CD4-positive, CD25-positive, alpha-beta regulatory T cell (primary cell): ENCODE measurements at regions not wholly inside any gene's neighbourhood (a gene's known extent, or its start where the extent isn't known, plus 50 kb on each side); places are given as distances from the start of the nearest gene placed in this dataset.
A peak's percentile ranks its signal among the peaks of the same experiment; 100 is the strongest.

ENCODE experiments used
- ATAC-seq, 2 donors: fragments of 150-1000 bp; cut with Tn5 transposase; one replicate each; pipeline ENCODE4 v1.10.0; 2021; ENCODE audit warnings: low read depth in 2 of 2, moderate number of reproducible peaks in 2 of 2, moderate library complexity in 1 of 2
- DNase-seq, 3 donors: peaks; one replicate each; pipeline versions ENCODE4 v3.0.0 to v3.0.0-alpha.2; 2012 to 2022; ENCODE audit warnings: mixed read lengths in 1 of 3
- H3K27ac ChIP-seq: one replicate; pipeline ENCODE4 v1.7.0; 2013; ENCODE audit warnings: mild to moderate bottlenecking, low read length; ENCODE audit not compliant: insufficient read depth, poor library complexity, severe bottlenecking
- H3K27me3 ChIP-seq: one replicate; pipeline ENCODE4 v1.7.0; 2013; ENCODE audit warnings: low read length; ENCODE audit not compliant: control insufficient read depth, insufficient read depth
- H3K36me3 ChIP-seq: one replicate; pipeline ENCODE4 v1.7.0; 2013; ENCODE audit warnings: mild to moderate bottlenecking, low read length, moderate library complexity; ENCODE audit not compliant: control insufficient read depth, insufficient read depth
- H3K4me1 ChIP-seq: 2 replicates; pipeline ENCODE4 v1.7.0; 2013; ENCODE audit warnings: mild to moderate bottlenecking, low read length; ENCODE audit not compliant: insufficient read depth, control insufficient read depth, poor library complexity, severe bottlenecking
- H3K4me3 ChIP-seq: one replicate; pipeline ENCODE4 v1.7.0; 2013; ENCODE audit warnings: low read depth, mild to moderate bottlenecking, low read length, moderate library complexity
- H3K9me3 ChIP-seq, 2 experiments: 1 replicate in 1 of 2; 2 replicates in 1 of 2; pipeline ENCODE4 v1.7.0; 2013; ENCODE audit warnings: low read length in 2 of 2, mild to moderate bottlenecking in 1 of 2, moderate library complexity in 1 of 2; ENCODE audit not compliant: control insufficient read depth in 2 of 2
- H3K27ac Mint-ChIP-seq, 3 donors: one replicate each; pipeline ENCODE4 v1.8.0; 2020 to 2022; ENCODE audit warnings: mild to moderate bottlenecking in 3 of 3, mixed read lengths in 3 of 3, moderate library complexity in 2 of 3
- H3K27me3 Mint-ChIP-seq: one replicate; pipeline ENCODE4 v1.8.0; 2022; ENCODE audit warnings: mild to moderate bottlenecking, mixed read lengths
- H3K36me3 Mint-ChIP-seq: one replicate; pipeline ENCODE4 v1.8.0; 2020; ENCODE audit warnings: mixed read lengths
- H3K4me1 Mint-ChIP-seq, 4 donors: one replicate each; pipeline ENCODE4 v1.8.0; 2020 to 2022; ENCODE audit warnings: mixed read lengths in 4 of 4, mild to moderate bottlenecking in 1 of 4
- H3K4me3 Mint-ChIP-seq, 4 donors: one replicate each; pipeline ENCODE4 v1.8.0; 2020 to 2022; ENCODE audit warnings: mild to moderate bottlenecking in 4 of 4, mixed read lengths in 4 of 4, moderate library complexity in 3 of 4
- H3K9me3 Mint-ChIP-seq, 7 donors: one replicate each; pipeline ENCODE4 v1.8.0; 2020 to 2022; ENCODE audit warnings: mixed read lengths in 7 of 7, mild to moderate bottlenecking in 3 of 7, moderate library complexity in 2 of 7

DNA sequence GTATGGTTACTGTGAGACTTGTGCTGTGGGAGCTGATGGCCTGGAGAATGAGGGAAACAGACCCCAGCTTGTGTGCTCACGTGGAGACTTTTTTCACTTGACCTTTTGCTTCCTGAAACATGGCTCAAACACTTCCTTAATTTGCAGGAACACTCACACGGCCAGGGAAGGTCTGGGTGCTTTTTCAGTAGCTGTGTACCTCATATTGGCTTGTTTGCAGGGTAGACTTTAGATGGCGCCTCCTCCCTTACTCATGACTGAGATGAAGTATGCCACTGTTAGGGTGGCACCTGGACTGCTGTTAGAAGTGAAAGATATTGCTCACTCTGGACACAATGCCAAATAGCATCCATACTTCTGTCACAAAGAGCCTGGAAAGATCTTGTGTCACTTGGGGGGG is 75.7 kb upstream of the WDR1 start:
- H3K27me3 ChIP-seq, result no peaks in the 10 kb centered on the region
- Mint-ChIP-seq H3K27me3 (no peaks in the 10 kb centered on the region), H3K9me3 (peaks cover 0 to 3% (median 0%) of the 10 kb centered on the region in 7 donors), H3K36me3 (no peaks in the 10 kb centered on the region), H3K4me3 (no peak overlapping the region), H3K4me1 (no peaks in the 10 kb centered on the region), H3K27ac (no peak overlapping the region)
- H3K9me3 ChIP-seq, result no peaks in the 10 kb centered on the region
- no peaks in the 10 kb centered on the region for H3K36me3 ChIP-seq
- H3K27ac ChIP-seq, result no peak overlapping the region
- H3K4me3 ChIP-seq, result no peak overlapping the region
- H3K4me1 ChIP-seq, result no peaks in the 10 kb centered on the region
- ATAC-seq (no peak), DNase-seq (no peak)

DNA sequence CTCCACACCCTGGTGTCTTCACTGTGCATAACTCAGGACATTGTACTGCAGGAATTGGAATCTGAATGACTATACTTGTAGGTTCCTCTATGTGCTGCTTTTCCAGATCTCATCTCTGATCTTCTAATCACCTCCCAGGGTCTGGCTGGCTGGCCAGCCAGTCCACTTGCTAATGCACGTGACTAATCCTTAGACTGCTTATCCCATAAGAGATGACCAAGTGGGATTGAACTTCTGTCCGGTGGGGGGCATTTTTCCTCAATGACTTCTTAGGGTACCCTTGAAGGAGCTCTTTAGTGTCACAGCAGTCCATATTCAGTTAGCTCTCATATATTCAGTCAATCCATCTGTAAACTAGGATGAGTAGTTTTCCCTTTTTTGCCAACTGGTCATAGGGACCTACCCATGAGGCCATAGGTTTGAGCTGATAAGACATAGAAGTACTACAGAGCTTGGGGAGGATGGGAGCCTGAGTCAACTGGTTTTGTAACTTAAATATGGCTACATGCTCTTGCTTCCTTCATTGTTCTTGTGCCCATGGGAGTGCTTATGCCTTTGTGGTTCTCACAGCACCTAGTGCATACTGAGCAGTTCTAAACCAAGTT is 71.9 kb upstream of the WDR1 start:
- Mint-ChIP-seq H3K27me3 (no peaks in the 10 kb centered on the region), H3K27ac (no peak overlapping the region)
- no peaks in the 10 kb centered on the region for H3K27me3 ChIP-seq

DNA sequence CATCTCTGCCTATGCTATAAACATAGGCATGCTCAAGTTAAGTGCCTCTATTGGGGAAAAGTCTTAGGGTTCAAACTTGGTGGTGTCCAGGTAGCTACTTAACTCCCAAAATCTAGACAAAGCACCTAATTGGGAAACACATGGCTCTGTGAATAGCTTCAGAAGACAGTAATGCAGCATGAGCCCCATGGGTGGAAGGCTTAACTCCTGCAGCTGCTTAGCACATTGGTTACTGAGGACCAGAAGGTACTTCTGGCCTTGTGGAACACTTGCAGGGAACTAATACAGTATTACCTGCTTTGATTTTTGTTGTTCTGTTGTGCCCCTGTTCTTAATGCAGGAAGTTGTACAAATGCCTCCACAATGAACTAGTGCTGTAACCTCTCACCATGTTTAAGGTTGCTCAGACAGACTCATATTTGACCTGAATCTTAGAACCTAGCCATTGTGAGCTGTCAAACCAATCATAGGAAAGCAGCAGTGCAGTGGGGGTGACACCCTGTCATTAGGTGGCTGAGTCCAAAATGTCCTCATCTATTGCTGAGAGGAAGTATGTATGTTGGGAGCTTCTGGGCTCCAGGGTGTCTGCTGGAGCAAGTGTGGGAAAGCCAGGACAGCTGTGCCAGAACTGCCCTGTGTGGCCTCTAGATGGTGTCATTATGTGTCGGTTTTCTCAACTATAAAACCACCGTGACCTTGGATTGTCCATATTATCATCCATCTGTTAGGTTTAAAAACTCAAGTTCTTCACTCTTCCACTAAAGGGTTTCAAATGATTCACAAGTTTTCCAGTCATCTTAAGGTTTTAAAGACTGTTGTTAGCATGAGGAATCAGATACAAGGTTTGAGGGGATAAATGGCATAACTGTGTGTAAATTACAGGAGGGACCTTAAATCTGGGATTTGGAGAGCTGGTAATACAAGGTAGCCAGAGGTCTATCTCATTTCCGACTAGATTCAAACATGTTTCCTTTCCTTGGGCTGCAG is 69.9 kb upstream of the WDR1 start:
- peaks cover 5 to 19% (median 7%) of the 10 kb centered on the region in 4 donors for H3K4me1 Mint-ChIP-seq
- H3K27me3 Mint-ChIP-seq, result no peaks in the 10 kb centered on the region
- peaks cover 0 to 2% (median 0%) of the 10 kb centered on the region in 7 donors for H3K9me3 Mint-ChIP-seq
- H3K36me3 Mint-ChIP-seq, result no peaks in the 10 kb centered on the region
- H3K4me1 ChIP-seq, result peaks cover 6% of the 10 kb centered on the region
- ATAC-seq (no peak), DNase-seq (no peak)
- H3K27me3 ChIP-seq, result no peaks in the 10 kb centered on the region
- H3K9me3 ChIP-seq, result no peaks in the 10 kb centered on the region
- H3K4me3 Mint-ChIP-seq, result no peak overlapping the region
- H3K36me3 ChIP-seq, result no peaks in the 10 kb centered on the region
- H3K4me3 ChIP-seq, result no peak overlapping the region
- H3K27ac ChIP-seq, result no peak overlapping the region
- H3K27ac Mint-ChIP-seq, result no peak overlapping the region

More for the DNA sequence above, 71.9 kb upstream of the WDR1 start:
- DNase-seq (no peak), ATAC-seq (no peak)
- Histone ChIP-seq H3K9me3 (no peaks in the 10 kb centered on the region), H3K4me1 (no peaks in the 10 kb centered on the region), H3K36me3 (no peaks in the 10 kb centered on the region), H3K27ac (no peak overlapping the region), H3K4me3 (no peak overlapping the region)
- no peaks in the 10 kb centered on the region for H3K9me3 Mint-ChIP-seq
- no peak overlapping the region for H3K4me3 Mint-ChIP-seq
- H3K4me1 Mint-ChIP-seq, result peaks cover 2 to 5% (median 4%) of the 10 kb centered on the region in 4 donors
- H3K36me3 Mint-ChIP-seq, result no peaks in the 10 kb centered on the region

DNA sequence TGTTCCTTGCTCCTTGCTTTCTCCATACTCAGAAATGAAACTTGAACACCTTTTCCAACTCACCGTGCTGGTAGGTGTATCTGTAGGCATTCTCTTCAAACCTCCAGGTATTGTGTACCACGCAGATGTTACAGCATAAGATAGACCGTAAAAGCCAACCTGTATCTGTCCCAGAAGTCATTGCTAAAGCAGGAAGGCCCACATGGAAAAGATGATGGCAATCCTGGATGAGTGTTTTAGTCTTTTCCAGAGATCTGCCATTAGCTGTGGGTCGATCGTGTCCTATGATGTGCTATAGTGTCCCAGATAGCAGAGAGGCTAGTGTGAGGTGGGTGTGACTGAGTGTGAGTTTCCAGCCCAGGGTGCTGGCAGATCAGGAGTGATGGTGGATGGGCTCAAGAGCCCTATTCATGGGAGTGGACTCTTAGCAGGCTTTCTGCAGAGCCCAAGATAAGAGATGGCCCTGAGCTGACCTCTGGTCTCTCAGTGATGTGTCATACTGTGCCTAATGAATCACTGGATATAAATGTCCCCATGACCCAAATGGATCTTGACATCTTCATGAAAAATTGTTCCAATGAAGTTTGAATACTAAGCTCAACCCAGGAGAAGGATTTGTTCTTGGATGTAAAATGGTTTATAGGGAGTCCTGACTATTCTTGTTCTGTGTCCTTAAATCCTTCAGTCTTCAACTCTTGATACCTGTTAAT is 69.1 kb upstream of the WDR1 start:
- Histone ChIP-seq H3K4me3 (no peak overlapping the region), H3K27ac (no peak overlapping the region), H3K9me3 (no peaks in the 10 kb centered on the region), H3K27me3 (no peaks in the 10 kb centered on the region), H3K4me1 (peaks cover 12% of the 10 kb centered on the region), H3K36me3 (no peaks in the 10 kb centered on the region)
- peaks cover 0 to 2% (median 0%) of the 10 kb centered on the region in 7 donors for H3K9me3 Mint-ChIP-seq
- DNase-seq (no peak), ATAC-seq (no peak)
- no peaks in the 10 kb centered on the region for H3K27me3 Mint-ChIP-seq
- H3K4me3 Mint-ChIP-seq, result no peak overlapping the region
- H3K36me3 Mint-ChIP-seq, result no peaks in the 10 kb centered on the region
- no peak overlapping the region for H3K27ac Mint-ChIP-seq
- H3K4me1 Mint-ChIP-seq, result peaks cover 12 to 26% (median 13%) of the 10 kb centered on the region in 4 donors

DNA sequence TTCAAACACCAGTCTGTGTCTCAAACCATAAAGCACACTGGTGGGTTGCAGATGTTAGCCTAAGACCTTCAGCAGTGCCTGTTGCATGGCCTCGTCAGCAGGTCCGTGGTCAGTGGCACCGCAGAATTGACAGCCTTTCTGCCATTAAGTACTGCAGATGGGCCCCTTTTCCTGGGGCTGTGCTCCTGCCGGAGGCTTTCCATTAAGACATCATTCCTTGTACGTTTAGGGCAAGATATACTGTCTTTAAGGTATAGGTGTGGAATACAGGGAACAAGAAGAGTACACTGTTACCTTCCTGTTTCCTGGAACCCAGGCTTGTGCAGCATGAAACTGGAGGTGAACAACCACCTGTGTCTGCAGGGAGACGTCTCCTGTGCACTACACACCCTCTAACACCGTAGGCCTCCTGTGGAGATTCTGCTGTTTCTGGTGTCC is 67.9 kb upstream of the WDR1 start:
- Mint-ChIP-seq H3K36me3 (no peaks in the 10 kb centered on the region), H3K9me3 (peaks cover 0 to 2% (median 0%) of the 10 kb centered on the region in 7 donors), H3K4me1 (peaks cover 12 to 28% (median 13%) of the 10 kb centered on the region in 4 donors), H3K27me3 (no peaks in the 10 kb centered on the region), H3K4me3 (no peak overlapping the region), H3K27ac (no peak overlapping the region)
- Histone ChIP-seq H3K4me3 (no peak overlapping the region), H3K4me1 (peaks cover 12% of the 10 kb centered on the region), H3K27ac (no peak overlapping the region), H3K36me3 (no peaks in the 10 kb centered on the region), H3K27me3 (no peaks in the 10 kb centered on the region), H3K9me3 (no peaks in the 10 kb centered on the region)
- no peak for DNase-seq
- no peak for ATAC-seq

DNA sequence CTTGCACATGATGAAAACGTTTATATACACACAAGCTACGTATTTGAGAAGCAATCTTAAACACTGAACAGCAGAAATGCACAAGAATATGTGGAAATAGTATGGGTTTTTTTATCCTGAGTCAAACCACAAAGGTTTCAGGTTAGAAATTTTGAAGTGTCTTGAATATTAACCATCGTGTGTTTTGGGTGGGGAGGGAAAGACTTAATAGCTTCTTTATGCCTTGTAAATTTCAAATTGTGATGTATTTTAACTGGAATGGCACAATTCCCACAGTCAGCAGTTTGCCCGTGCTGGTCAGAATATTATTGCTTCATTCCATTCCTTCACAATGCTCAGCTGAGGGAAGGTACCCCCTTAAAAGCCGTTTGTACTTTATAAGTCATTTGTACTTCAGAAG is 67.4 kb upstream of the WDR1 start:
- Histone ChIP-seq H3K4me1 (peaks cover 12% of the 10 kb centered on the region), H3K36me3 (no peaks in the 10 kb centered on the region), H3K9me3 (no peaks in the 10 kb centered on the region), H3K4me3 (no peak overlapping the region), H3K27ac (no peak overlapping the region), H3K27me3 (no peaks in the 10 kb centered on the region)
- Mint-ChIP-seq H3K27me3 (no peaks in the 10 kb centered on the region), H3K4me3 (no peak overlapping the region), H3K36me3 (no peaks in the 10 kb centered on the region), H3K9me3 (peaks cover 0 to 2% (median 0%) of the 10 kb centered on the region in 7 donors), H3K4me1 (peaks cover 12 to 28% (median 13%) of the 10 kb centered on the region in 4 donors), H3K27ac (no peak overlapping the region)
- DNase-seq (no peak), ATAC-seq (no peak)

DNA sequence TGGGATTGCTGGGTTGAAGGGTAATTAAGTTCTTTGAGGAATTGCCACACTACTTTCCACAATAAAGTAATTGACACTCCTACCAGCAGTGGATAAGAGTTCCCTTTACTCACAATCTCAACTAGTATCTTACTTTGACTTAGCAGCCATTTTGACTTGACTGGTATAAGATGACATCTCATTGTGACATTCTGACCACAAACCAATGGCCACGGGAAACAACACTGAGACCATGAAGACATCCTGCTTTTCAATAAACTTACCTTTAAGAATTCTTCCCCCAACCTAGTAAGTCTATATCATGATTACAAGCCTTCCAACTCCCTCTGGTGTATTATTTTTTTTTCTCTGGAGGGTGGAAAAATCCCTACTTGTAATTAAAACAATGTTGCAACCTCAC is 66.9 kb upstream of the WDR1 start:
- no peak overlapping the region for H3K27ac Mint-ChIP-seq
- Histone ChIP-seq H3K27me3 (no peaks in the 10 kb centered on the region), H3K9me3 (no peaks in the 10 kb centered on the region), H3K4me1 (peaks cover 12% of the 10 kb centered on the region), H3K4me3 (no peak overlapping the region), H3K36me3 (no peaks in the 10 kb centered on the region), H3K27ac (no peak overlapping the region)
- ATAC-seq (no peak), DNase-seq (peak in 1 of 3 donors; percentile 65)
- no peak overlapping the region for H3K4me3 Mint-ChIP-seq
- H3K4me1 Mint-ChIP-seq, result peaks cover 12 to 28% (median 13%) of the 10 kb centered on the region in 4 donors
- peaks cover 0 to 2% (median 0%) of the 10 kb centered on the region in 7 donors for H3K9me3 Mint-ChIP-seq
- H3K36me3 Mint-ChIP-seq, result no peaks in the 10 kb centered on the region
- H3K27me3 Mint-ChIP-seq, result no peaks in the 10 kb centered on the region
